Liver (tissue), 2 donors: ENCODE measurements at regions not wholly inside any gene's neighbourhood (a gene's known extent, or its start where the extent isn't known, plus 50 kb on each side); places are given as distances from the start of the nearest gene placed in this dataset.

Experiments
- YY1 ChIP-seq: IDR thresholded peaks from 2 replicates; pipeline ENCODE4 v1.6.1; 2016; ENCODE audit warnings: antibody characterized with exemption, mild to moderate bottlenecking
- TF ChIP-seq, protein P1 (sequence below): fragments of 150-350 bp; IDR thresholded peaks from 2 replicates; pipeline ENCODE4 v1.5.1; 2017; ENCODE audit warnings: improper control_type of control experiment, low read depth, low read length; ENCODE audit not compliant: missing input control
- donor health status: healthy.

DNA sequence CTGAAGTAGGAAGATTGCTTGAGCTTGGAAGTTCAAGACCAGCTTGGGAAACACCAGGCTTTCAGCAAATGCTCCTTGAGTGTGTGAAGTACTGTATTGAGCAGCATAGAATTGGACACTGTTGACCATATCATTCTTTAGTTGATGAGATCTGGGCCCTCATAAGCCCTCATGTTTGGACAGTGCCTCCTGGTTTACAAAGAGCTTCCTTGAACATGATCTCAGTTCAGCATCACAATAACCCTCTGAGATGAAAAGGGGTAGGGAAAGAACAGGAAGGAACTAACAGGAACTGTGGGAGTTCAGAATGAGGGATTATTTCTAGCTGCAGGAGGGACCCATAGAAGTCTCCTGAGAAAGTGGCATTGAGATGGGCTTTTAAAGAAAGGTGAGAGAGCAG lies 153.2 kb downstream of the C12orf75 start:
- no peak for TF ChIP-seq YY1
- TF ChIP-seq, protein P1, sequence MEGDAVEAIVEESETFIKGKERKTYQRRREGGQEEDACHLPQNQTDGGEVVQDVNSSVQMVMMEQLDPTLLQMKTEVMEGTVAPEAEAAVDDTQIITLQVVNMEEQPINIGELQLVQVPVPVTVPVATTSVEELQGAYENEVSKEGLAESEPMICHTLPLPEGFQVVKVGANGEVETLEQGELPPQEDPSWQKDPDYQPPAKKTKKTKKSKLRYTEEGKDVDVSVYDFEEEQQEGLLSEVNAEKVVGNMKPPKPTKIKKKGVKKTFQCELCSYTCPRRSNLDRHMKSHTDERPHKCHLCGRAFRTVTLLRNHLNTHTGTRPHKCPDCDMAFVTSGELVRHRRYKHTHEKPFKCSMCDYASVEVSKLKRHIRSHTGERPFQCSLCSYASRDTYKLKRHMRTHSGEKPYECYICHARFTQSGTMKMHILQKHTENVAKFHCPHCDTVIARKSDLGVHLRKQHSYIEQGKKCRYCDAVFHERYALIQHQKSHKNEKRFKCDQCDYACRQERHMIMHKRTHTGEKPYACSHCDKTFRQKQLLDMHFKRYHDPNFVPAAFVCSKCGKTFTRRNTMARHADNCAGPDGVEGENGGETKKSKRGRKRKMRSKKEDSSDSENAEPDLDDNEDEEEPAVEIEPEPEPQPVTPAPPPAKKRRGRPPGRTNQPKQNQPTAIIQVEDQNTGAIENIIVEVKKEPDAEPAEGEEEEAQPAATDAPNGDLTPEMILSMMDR, result no peak
